Spinal cord (tissue), 9 donors: ENCODE measurements at regions not wholly inside any gene's neighbourhood (a gene's known extent, or its start where the extent isn't known, plus 50 kb on each side); places are given as distances from the start of the nearest gene placed in this dataset.
A peak's percentile ranks its signal among the peaks of the same experiment; 100 is the strongest.

Source experiments
- DNase-seq, 6 donors: peaks; one replicate each; pipeline versions ENCODE4 v3.0.0 to v3.0.0-alpha.2; 2013 to 2015; ENCODE audit warnings: low spot score in 6 of 6, low read depth in 4 of 6
- H3K27ac ChIP-seq: one replicate; pipeline ENCODE4 v1.5.1; 2013; ENCODE audit warnings: low read depth, low read length, control low read depth
- H3K27me3 ChIP-seq: one replicate; pipeline ENCODE4 v1.6.1; 2013; ENCODE audit warnings: low read length; ENCODE audit not compliant: control insufficient read depth, insufficient read depth
- H3K36me3 ChIP-seq: one replicate; pipeline ENCODE4 v1.6.1; 2013; ENCODE audit warnings: low read length; ENCODE audit not compliant: control insufficient read depth, insufficient read depth
- H3K4me1 ChIP-seq: one replicate; pipeline ENCODE4 v1.6.1; 2013; ENCODE audit warnings: low read length; ENCODE audit not compliant: control insufficient read depth, insufficient read depth
- H3K4me3 ChIP-seq: one replicate; pipeline ENCODE4 v1.5.1; 2013; ENCODE audit warnings: low read depth, low read length, control low read depth
- H3K9me3 ChIP-seq: one replicate; pipeline ENCODE4 v1.6.1; 2013; ENCODE audit warnings: low read length; ENCODE audit not compliant: control insufficient read depth, insufficient read depth
- WGBS: methylation state at CpG from one replicate; pipeline ENCODE4 v1.1.5; 2013; ENCODE audit warnings: missing lambda C conversion rate; ENCODE audit not compliant: insufficient coverage; 5-methylcytosine and 5-hydroxymethylcytosine counted together
- donor health status: healthy.

DNA sequence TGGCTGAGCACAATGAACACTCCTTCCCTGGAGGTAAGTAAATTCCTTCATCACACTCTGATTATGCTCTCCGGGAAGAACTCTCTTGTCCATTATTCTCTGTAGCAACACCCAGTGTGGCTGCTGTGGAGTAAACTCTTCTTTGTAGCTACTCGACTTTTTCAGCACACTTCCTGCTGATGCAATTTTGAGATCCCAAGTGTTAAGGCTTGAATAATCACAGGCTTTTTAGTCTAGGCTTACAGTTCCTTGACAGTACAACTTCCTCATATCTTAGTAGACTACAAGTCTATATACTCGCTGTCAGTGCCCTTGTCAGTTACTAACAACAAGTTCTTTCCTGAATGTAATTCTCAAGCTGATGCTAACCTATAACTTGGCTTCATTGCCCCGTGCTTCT, 301.8 kb upstream of the API5 start:
- Histone ChIP-seq H3K27me3 (no peaks in the 10 kb centered on the region), H3K27ac (no peak overlapping the region), H3K4me1 (no peaks in the 10 kb centered on the region), H3K36me3 (no peaks in the 10 kb centered on the region), H3K4me3 (no peak overlapping the region), H3K9me3 (peaks cover 2% of the 10 kb centered on the region)
- 70% methylated on average over 4 of the region's 4 CpGs for WGBS
- DNase-seq: no peak

DNA sequence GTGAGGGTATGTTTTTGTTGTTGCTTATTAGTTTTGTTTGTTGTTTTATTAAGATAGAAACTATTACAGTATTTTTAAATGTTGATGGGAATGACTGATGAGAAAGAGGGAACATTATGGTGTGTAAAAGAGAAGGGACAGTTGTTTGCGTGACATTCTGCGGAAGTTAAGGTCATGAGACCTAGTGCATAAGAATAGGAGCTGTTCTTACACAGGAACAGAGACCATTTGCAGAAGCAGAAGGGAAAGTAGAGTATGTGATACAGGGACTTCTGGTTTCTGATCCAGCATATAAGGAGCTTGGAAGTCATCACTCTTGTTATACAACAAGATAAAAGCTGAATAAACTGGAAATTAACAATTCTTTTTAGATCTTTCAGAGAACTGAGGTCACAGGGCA, 299.2 kb upstream of the API5 start:
- no peak overlapping the region for H3K27ac ChIP-seq
- DNase-seq: no peak
- no peak overlapping the region for H3K4me3 ChIP-seq
- WGBS: 89% methylated on average over 2 of the region's 2 CpGs
- no peaks in the 10 kb centered on the region for H3K9me3 ChIP-seq
- no peaks in the 10 kb centered on the region for H3K4me1 ChIP-seq
- no peaks in the 10 kb centered on the region for H3K36me3 ChIP-seq
- H3K27me3 ChIP-seq: no peaks in the 10 kb centered on the region

DNA sequence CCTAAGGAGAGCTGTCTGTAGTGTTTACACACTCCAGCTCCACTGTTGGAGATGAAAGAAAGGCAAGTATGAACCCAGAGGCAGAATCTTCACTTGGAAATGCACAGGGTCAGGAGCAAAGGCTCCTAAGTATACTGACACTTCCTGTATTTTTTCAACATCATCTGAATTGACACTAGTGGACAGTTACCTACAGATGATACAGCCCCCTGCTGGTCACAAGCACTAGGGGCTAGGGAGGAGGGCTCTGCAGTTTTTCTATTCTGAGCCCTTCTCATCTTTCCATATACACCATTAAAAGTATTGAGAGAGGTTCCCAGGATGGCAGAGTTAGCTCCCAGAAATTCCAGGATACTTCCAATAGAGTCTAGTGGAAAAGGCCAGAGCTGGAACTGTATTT, 290.3 kb upstream of the API5 start:
- Histone ChIP-seq H3K9me3 (no peaks in the 10 kb centered on the region), H3K36me3 (no peaks in the 10 kb centered on the region), H3K27me3 (no peaks in the 10 kb centered on the region), H3K27ac (no peak overlapping the region), H3K4me1 (no peaks in the 10 kb centered on the region), H3K4me3 (no peak overlapping the region)
- DNase-seq: no peak

DNA sequence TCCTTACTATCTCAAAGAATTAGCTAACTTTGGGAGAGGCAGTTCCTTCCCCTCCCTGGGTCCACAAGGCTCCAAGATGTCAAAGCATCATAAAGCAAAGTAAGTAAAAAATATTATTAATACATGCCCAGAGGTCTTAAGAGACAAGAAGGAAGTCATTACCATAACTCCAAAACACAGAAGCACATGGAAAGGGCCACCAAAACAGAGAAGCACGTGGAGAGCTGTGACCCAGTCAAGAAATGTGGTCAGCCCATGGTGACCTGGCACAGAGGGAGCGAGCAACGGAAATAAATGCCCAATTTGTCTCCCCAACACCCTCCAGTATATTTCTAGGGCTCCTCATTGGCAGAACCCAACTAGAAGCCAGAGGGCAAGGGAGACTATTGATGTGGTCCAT, 277.5 kb upstream of the API5 start:
- WGBS: 83% methylated on average over 1 of the region's 3 CpGs

DNA sequence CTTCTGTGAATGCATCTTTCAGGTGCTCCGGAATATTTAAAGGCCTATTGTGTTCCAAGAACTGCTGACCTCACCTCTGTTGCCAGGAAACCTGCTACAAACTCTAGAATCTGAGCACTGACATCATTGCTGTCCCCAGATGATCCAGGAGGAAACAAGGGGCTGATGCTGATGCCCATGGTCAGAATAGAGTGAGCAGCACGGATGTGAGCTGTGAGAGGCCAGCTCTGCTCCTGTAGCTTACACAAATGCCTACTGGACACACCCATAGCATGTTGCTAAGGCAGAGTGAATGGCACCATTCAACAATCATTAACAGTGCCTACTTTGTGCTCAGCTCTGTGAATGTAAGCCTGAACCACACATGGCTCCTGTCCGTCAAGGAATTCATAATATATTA, 276.7 kb upstream of the API5 start:
- Histone ChIP-seq H3K27ac (no peak overlapping the region), H3K4me3 (no peak overlapping the region), H3K27me3 (no peaks in the 10 kb centered on the region), H3K4me1 (no peaks in the 10 kb centered on the region), H3K36me3 (no peaks in the 10 kb centered on the region), H3K9me3 (no peaks in the 10 kb centered on the region)
- 40% methylated on average over 2 of the region's 3 CpGs for WGBS
- peak in 3 of 6 donors; percentile 5 to 29 (median 20) for DNase-seq

More for the DNA sequence above, 277.5 kb upstream of the API5 start:
- no peak for DNase-seq
- Histone ChIP-seq H3K27me3 (no peaks in the 10 kb centered on the region), H3K4me1 (no peaks in the 10 kb centered on the region), H3K9me3 (no peaks in the 10 kb centered on the region), H3K27ac (no peak overlapping the region), H3K36me3 (no peaks in the 10 kb centered on the region), H3K4me3 (no peak overlapping the region)

DNA sequence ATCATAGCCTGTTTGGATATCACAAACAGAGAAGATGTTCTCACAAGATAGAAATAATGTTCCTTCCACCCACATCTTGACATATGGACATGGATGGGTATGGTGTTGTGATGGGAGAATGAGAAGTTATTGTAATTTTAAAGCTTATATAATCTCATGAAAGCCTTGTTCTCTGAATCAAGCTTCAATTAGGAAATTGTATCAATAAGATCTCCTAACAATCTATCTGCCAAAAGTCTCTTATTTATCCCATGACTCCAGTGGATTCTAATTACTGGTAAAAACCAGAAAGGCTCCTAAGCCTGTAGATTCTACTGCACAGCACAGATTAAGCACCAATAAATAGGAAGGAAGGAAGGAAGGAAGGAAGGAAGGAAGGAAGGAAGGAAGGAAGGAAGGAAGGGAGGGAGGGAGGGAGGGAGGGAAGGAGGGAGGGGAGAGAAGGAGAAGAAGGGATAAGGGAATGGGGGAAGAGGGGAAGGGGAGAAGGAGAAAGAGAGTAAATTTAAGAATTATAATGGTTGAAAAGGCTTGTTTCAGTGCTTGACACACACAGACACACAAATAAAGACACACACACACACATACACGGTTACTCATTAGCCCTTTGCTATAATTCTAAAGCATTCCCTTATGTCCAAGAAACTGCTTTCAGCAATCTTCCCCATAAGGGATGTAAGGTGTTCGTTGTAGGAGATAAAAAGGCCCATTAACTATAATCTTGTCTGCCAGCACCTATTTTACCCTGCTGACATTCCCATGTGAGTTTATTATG, 258.0 kb upstream of the API5 start:
- no peaks in the 10 kb centered on the region for H3K4me1 ChIP-seq
- H3K4me3 ChIP-seq: no peak overlapping the region
- no CpG with 5 or more reads among the region's 2 CpGs for WGBS
- peak in 1 of 6 donors; percentile 26 for DNase-seq
- H3K27ac ChIP-seq: no peak overlapping the region
- no peaks in the 10 kb centered on the region for H3K27me3 ChIP-seq
- no peaks in the 10 kb centered on the region for H3K9me3 ChIP-seq
- H3K36me3 ChIP-seq: no peaks in the 10 kb centered on the region

DNA sequence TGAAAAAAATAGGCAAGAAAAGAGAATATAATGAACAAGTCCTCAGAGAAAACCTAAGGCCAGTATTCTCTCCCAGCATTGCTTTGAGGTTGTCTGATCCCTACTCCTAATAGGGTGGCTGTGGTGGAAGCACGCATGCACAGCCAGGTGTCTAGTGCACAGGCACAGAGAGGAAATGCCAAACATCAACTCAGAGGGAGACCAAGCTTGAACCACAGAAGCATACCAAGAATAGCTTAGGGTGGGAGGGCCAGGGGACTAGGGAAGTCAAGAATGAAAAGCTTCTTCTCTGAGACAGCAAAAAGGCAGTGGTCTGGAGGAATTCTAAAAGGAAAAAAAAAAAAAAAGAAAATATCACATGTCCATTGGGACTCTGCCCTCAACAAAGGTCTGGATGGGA, 244.1 kb upstream of the API5 start:
- Histone ChIP-seq H3K27ac (no peak overlapping the region), H3K4me3 (no peak overlapping the region), H3K9me3 (no peaks in the 10 kb centered on the region), H3K27me3 (no peaks in the 10 kb centered on the region), H3K36me3 (no peaks in the 10 kb centered on the region), H3K4me1 (no peaks in the 10 kb centered on the region)
- WGBS: no CpG with 5 or more reads among the region's 1 CpG
- DNase-seq: no peak

DNA sequence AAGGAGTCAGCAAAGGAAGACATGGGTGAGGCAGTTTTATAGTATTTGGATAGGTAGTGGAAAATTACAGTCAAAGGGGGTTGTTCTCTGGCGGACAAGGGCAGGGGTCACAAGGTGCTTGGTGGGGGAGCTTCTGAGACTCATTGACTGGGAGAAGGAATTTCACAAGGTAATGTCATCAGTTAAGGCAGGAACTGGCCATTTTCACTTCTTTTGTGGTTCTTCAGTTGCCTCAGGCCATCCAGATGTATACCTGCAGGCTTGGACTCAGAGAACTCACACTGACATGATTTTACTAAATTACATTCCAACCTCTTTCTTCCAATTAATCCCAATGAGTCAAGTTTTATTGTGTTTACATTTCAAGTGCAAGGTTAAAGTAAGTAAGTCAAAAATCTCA, 240.5 kb upstream of the API5 start:
- DNase-seq: no peak
- no peaks in the 10 kb centered on the region for H3K9me3 ChIP-seq
- H3K27me3 ChIP-seq: no peaks in the 10 kb centered on the region
- H3K4me1 ChIP-seq: no peaks in the 10 kb centered on the region
- H3K4me3 ChIP-seq: no peak overlapping the region
- WGBS: 100% methylated on average over 1 of the region's 1 CpG
- H3K27ac ChIP-seq: no peak overlapping the region
- H3K36me3 ChIP-seq: no peaks in the 10 kb centered on the region

GRCh38 chr11:43072096-43072495, 239.7 kb upstream of the API5 start:
- WGBS: 0% methylated on average over 1 of the region's 3 CpGs

DNA sequence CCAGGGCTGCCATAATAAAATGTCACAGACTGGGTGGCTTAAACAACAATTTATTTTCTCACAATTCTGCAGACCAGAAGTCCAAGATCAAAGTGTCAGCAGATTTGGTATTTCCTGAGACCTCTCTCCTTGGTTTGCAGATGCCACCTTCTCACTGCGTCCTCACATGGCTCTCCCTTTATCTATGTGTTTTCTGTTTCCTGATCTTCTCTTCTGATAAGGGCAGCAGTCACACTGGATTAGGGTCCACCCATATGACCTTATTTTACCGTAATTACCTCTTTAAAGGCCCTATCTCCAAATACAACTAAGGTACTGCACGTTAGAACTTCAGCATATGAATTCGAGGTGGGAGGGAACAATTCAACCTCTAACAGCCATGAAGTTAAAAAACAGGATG, 238.9 kb upstream of the API5 start:
- no peak overlapping the region for H3K27ac ChIP-seq
- WGBS: 90% methylated on average over 2 of the region's 4 CpGs
- no peak overlapping the region for H3K4me3 ChIP-seq
- no peaks in the 10 kb centered on the region for H3K9me3 ChIP-seq
- no peaks in the 10 kb centered on the region for H3K27me3 ChIP-seq
- H3K4me1 ChIP-seq: no peaks in the 10 kb centered on the region
- no peak for DNase-seq
- no peaks in the 10 kb centered on the region for H3K36me3 ChIP-seq

More at GRCh38 chr11:43072096-43072495, 239.7 kb upstream of the API5 start:
- no peaks in the 10 kb centered on the region for H3K4me1 ChIP-seq
- no peak overlapping the region for H3K4me3 ChIP-seq
- no peak overlapping the region for H3K27ac ChIP-seq
- no peaks in the 10 kb centered on the region for H3K27me3 ChIP-seq
- peak in 2 of 6 donors; percentile 12 to 50 for DNase-seq
- no peaks in the 10 kb centered on the region for H3K9me3 ChIP-seq
- H3K36me3 ChIP-seq: no peaks in the 10 kb centered on the region
